Keratinocyte (primary cell): ENCODE measurements at regions not wholly inside any gene's neighbourhood (a gene's known extent, or its start where the extent isn't known, plus 50 kb on each side); places are given as distances from the start of the nearest gene placed in this dataset.

Source experiments
- DNase-seq: peaks from one replicate; pipeline ENCODE4 v3.0.0-alpha.2; 2011; ENCODE audit warnings: low read depth, missing footprints, low spot score
- FAIRE-seq: peaks from 2 replicates; lab custom pipeline; 2011; peaks lifted over from hg19 to GRCh38; lab: Jason Lieb, UNC
- H2AFZ ChIP-seq: 2 replicates; pipeline ENCODE4 v1.6.0; 2012; ENCODE audit warnings: low read length, control low read depth, inconsistent platforms; ENCODE audit not compliant: control insufficient read depth
- H3K27ac ChIP-seq: 2 replicates; pipeline ENCODE4 v1.5.1; 2011; ENCODE audit warnings: low read length; ENCODE audit not compliant: control insufficient read depth, insufficient read depth
- H3K27me3 ChIP-seq: 3 replicates; pipeline ENCODE4 v1.6.0; 2011; ENCODE audit warnings: low read length; ENCODE audit not compliant: control insufficient read depth, insufficient read depth; ENCODE audit errors: extremely low read depth
- H3K36me3 ChIP-seq, 2 experiments: 2 replicates in 1 of 2; 3 replicates in 1 of 2; pipeline ENCODE4 v1.5.1; 2011; ENCODE audit warnings: low read length in 2 of 2, mild to moderate bottlenecking in 1 of 2; ENCODE audit not compliant: control insufficient read depth in 2 of 2, insufficient read depth in 2 of 2; ENCODE audit errors: extremely low read depth in 1 of 2
- H3K4me1 ChIP-seq: 3 replicates; pipeline ENCODE4 v1.5.1; 2011; ENCODE audit warnings: low read length; ENCODE audit not compliant: control insufficient read depth, insufficient read depth; ENCODE audit errors: extremely low read depth
- H3K4me2 ChIP-seq: 3 replicates; pipeline ENCODE4 v1.6.0; 2011; ENCODE audit warnings: low read depth, low read length; ENCODE audit not compliant: control insufficient read depth, insufficient read depth; ENCODE audit errors: extremely low read depth
- H3K4me3 ChIP-seq, 3 experiments: fragments of 200-600 bp in 1 of 3; sonication (generic) in 1 of 3; 2 replicates in 2 of 3; 3 replicates in 1 of 3; pipeline ENCODE4 v1.5.1; 2011 to 2016; ENCODE audit warnings: low read length in 3 of 3, mild to moderate bottlenecking in 3 of 3, control low read depth in 2 of 3, inconsistent platforms in 1 of 3, low read depth in 1 of 3, mixed read lengths in 1 of 3, mixed run types in 1 of 3, moderate library complexity in 1 of 3; ENCODE audit not compliant: control insufficient read depth in 2 of 3, insufficient read depth in 2 of 3; ENCODE audit errors: extremely low read depth in 1 of 3
- H3K79me2 ChIP-seq: 2 replicates; pipeline ENCODE4 v1.6.0; 2012; ENCODE audit warnings: low read length; ENCODE audit not compliant: control insufficient read depth, insufficient read depth
- H3K9ac ChIP-seq: 3 replicates; pipeline ENCODE4 v1.6.0; 2011; ENCODE audit warnings: low read length; ENCODE audit not compliant: control insufficient read depth, insufficient read depth; ENCODE audit errors: extremely low read depth
- H3K9me1 ChIP-seq: 3 replicates; pipeline ENCODE4 v1.6.0; 2011; ENCODE audit warnings: low read length; ENCODE audit not compliant: control insufficient read depth, insufficient read depth; ENCODE audit errors: extremely low read depth
- H3K9me3 ChIP-seq: 2 replicates; pipeline ENCODE4 v1.5.1; 2012; ENCODE audit warnings: low read depth, low read length; ENCODE audit not compliant: control insufficient read depth
- H4K20me1 ChIP-seq: 3 replicates; pipeline ENCODE4 v1.6.0; 2011; ENCODE audit warnings: low read length; ENCODE audit not compliant: control insufficient read depth, insufficient read depth; ENCODE audit errors: extremely low read depth
- EZH2 ChIP-seq: IDR thresholded peaks from one replicate; pipeline ENCODE4 v1.6.1; 2012; ENCODE audit warnings: inconsistent platforms, mild to moderate bottlenecking, low read length, moderate library complexity
- dilution Hi-C: fragments of 300-500 bp; cut with MboI; formaldehyde crosslinking; loops from one replicate; pipeline ENCODE4 v1.7.0; 2020; ENCODE audit warnings: low sequenced_read_pairs; ENCODE audit not compliant: extremely low pct_ligation_motif_present
- TF ChIP-seq, protein P1 (sequence below), 3 experiments: IDR thresholded peaks in 1 of 3; conservative IDR thresholded peaks in 1 of 3; optimal IDR thresholded peaks in 1 of 3; 2 replicates in 2 of 3; 3 replicates in 1 of 3; pipeline versions ENCODE3 to v1.5.1; 2011; ENCODE audit warnings: low read length in 3 of 3, mild to moderate bottlenecking in 3 of 3, moderate library complexity in 2 of 3, control low read depth in 1 of 3, inconsistent platforms in 1 of 3; ENCODE audit not compliant: insufficient read depth in 2 of 3; ENCODE audit errors: extremely low read depth in 1 of 3

DNA sequence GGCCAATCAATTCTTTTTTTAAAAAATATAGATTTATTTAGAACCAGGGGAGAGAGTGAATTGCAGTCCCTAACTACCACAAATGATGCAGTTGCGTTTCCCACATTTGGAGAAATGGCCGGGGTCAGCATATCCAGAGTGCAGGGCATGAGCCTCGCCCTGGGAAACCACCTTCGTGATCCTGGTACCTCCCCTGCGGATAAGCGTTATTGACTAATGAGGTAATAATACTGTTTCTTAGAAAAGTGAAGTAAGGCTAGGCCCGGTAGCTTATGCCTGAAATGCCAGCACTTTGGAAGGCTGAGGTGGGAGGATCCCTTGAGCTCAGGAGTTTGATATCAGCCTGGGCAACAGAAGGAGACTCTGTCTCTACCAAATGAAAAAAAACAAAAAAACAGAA is 111.5 kb upstream of the SLC45A1 start:
- Histone ChIP-seq H3K4me1 (peaks cover 38% of the 10 kb centered on the region), H3K9me1 (no peaks in the 10 kb centered on the region), H3K9me3 (no peaks in the 10 kb centered on the region), H3K36me3 (no peaks in the 10 kb centered on the region), H3K79me2 (no peaks in the 10 kb centered on the region), H3K27me3 (no peaks in the 10 kb centered on the region), H3K27ac (no peak overlapping the region), H3K4me3 (no peak overlapping the region), H4K20me1 (no peaks in the 10 kb centered on the region), H3K4me2 (no peak overlapping the region), H3K9ac (no peak overlapping the region), H2AFZ (no peak overlapping the region)
- DNase-seq (no peak), FAIRE-seq (no peak)
- dilution Hi-C loops = no loop called here
- no peak for TF ChIP-seq EZH2
- TF ChIP-seq, protein P1, sequence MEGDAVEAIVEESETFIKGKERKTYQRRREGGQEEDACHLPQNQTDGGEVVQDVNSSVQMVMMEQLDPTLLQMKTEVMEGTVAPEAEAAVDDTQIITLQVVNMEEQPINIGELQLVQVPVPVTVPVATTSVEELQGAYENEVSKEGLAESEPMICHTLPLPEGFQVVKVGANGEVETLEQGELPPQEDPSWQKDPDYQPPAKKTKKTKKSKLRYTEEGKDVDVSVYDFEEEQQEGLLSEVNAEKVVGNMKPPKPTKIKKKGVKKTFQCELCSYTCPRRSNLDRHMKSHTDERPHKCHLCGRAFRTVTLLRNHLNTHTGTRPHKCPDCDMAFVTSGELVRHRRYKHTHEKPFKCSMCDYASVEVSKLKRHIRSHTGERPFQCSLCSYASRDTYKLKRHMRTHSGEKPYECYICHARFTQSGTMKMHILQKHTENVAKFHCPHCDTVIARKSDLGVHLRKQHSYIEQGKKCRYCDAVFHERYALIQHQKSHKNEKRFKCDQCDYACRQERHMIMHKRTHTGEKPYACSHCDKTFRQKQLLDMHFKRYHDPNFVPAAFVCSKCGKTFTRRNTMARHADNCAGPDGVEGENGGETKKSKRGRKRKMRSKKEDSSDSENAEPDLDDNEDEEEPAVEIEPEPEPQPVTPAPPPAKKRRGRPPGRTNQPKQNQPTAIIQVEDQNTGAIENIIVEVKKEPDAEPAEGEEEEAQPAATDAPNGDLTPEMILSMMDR (optimal IDR thresholded peaks at IDR 0.05 in 1 of 3, IDR thresholded peaks at IDR 0.05 in 1 of 3, conservative IDR thresholded peaks at IDR 0.05 in 1 of 3; ENCODE audit: extremely low read depth in 1 of 3, insufficient read depth in 2 of 3, low read length in 3 of 3) = no peak

- Histone ChIP-seq H3K4me2 (no peak overlapping the region), H3K36me3 (no peaks in the 10 kb centered on the region), H3K9ac (no peak overlapping the region), H3K27me3 (no peaks in the 10 kb centered on the region), H3K9me1 (no peaks in the 10 kb centered on the region), H3K27ac (no peak overlapping the region), H3K4me3 (no peak overlapping the region), H3K4me1 (peaks cover 38% of the 10 kb centered on the region), H2AFZ (no peak overlapping the region), H4K20me1 (no peaks in the 10 kb centered on the region), H3K9me3 (no peaks in the 10 kb centered on the region), H3K79me2 (no peaks in the 10 kb centered on the region)
- no peak for FAIRE-seq
- no peak for TF ChIP-seq EZH2
- TF ChIP-seq, protein P1 (optimal IDR thresholded peaks at IDR 0.05 in 1 of 3, IDR thresholded peaks at IDR 0.05 in 1 of 3, conservative IDR thresholded peaks at IDR 0.05 in 1 of 3; ENCODE audit: extremely low read depth in 1 of 3, insufficient read depth in 2 of 3, low read length in 3 of 3) = no peak
- dilution Hi-C loops = no loop called here
- no peak for DNase-seq
Measured at GRCh38 chr1:8205771-8206170, 112.1 kb upstream of the SLC45A1 start.
